PFSK-1 (cell line): ENCODE measurements at regions not wholly inside any gene's neighbourhood (a gene's known extent, or its start where the extent isn't known, plus 50 kb on each side); places are given as distances from the start of the nearest gene placed in this dataset.

Source experiments
- FOXP2 ChIP-seq: optimal IDR thresholded peaks from 2 replicates; pipeline ENCODE3; 2011; ENCODE audit warnings: borderline replicate concordance, control low read depth, inconsistent platforms; ENCODE audit not compliant: insufficient read depth; ENCODE audit errors: extremely low read length, extremely low read depth
- POLR2AphosphoS5 ChIP-seq: IDR thresholded peaks from 2 replicates; pipeline ENCODE4 v1.6.1; 2012; ENCODE audit warnings: low read depth, mild to moderate bottlenecking, control low read depth, low read length, moderate library complexity
- SIN3A ChIP-seq: IDR thresholded peaks from 2 replicates; pipeline ENCODE4 v1.6.1; 2012; ENCODE audit warnings: mild to moderate bottlenecking, low read length, moderate library complexity, borderline replicate concordance; ENCODE audit not compliant: insufficient read depth
- TAF1 ChIP-seq: IDR thresholded peaks from 2 replicates; pipeline ENCODE4 v1.6.1; 2012; ENCODE audit warnings: low read length, control low read depth, borderline replicate concordance; ENCODE audit not compliant: insufficient read depth
- TF ChIP-seq, protein P1 (sequence below), 2 experiments: IDR thresholded peaks; 2 replicates each; pipeline versions ENCODE4 v1.6.1 to v1.8.0; 2011 to 2012; ENCODE audit warnings: low read depth in 2 of 2, low read length in 2 of 2, control low read depth in 1 of 2, inconsistent platforms in 1 of 2, mild to moderate bottlenecking in 1 of 2, moderate library complexity in 1 of 2; ENCODE audit not compliant: insufficient read depth in 1 of 2

DNA sequence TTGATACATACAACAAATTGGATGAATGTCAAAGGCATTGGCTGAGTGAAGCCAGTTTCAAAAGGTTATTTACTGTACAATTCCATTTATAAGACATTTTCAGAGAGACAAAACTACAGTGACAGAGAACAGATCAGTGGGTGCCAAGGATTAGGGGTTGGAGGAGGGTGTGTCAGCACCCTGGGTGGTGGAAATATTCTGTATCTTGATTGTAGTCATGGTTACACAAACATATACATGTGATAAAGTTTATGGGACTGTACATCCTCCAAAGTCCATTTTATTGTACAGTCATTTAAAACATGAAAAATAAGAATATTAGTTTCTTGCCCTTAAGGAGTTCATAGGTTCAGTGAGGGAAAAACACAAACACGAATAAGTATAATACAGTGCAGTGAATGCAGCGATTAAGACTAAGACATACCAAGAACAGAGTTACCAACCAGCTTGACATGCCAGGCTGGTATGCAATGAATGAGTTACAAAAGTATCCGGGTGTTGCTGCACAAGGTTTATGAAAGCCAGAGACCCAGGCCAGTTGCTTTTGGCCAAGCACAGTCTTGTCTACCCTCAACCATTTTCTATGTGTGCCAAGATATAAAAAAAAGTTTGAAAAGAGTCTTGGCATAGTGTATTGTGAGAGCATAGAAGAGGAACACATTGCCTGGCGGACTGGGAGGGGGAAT is 123.6 kb downstream of the MSL3 start:
- TF ChIP-seq POLR2AphosphoS5 (no peak), SIN3A (no peak), TAF1 (no peak), FOXP2 (no peak)
- TF ChIP-seq, protein P1, sequence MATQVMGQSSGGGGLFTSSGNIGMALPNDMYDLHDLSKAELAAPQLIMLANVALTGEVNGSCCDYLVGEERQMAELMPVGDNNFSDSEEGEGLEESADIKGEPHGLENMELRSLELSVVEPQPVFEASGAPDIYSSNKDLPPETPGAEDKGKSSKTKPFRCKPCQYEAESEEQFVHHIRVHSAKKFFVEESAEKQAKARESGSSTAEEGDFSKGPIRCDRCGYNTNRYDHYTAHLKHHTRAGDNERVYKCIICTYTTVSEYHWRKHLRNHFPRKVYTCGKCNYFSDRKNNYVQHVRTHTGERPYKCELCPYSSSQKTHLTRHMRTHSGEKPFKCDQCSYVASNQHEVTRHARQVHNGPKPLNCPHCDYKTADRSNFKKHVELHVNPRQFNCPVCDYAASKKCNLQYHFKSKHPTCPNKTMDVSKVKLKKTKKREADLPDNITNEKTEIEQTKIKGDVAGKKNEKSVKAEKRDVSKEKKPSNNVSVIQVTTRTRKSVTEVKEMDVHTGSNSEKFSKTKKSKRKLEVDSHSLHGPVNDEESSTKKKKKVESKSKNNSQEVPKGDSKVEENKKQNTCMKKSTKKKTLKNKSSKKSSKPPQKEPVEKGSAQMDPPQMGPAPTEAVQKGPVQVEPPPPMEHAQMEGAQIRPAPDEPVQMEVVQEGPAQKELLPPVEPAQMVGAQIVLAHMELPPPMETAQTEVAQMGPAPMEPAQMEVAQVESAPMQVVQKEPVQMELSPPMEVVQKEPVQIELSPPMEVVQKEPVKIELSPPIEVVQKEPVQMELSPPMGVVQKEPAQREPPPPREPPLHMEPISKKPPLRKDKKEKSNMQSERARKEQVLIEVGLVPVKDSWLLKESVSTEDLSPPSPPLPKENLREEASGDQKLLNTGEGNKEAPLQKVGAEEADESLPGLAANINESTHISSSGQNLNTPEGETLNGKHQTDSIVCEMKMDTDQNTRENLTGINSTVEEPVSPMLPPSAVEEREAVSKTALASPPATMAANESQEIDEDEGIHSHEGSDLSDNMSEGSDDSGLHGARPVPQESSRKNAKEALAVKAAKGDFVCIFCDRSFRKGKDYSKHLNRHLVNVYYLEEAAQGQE (IDR thresholded peaks at IDR 0.05; ENCODE audit: insufficient read depth in 1 of 2, low read depth in 2 of 2, low read length in 2 of 2) = no peak
